ENCODE measurements at regions not wholly inside any gene's neighbourhood (a gene's known extent, or its start where the extent isn't known, plus 50 kb on each side); places are given as distances from the start of the nearest gene placed in this dataset.

DNA sequence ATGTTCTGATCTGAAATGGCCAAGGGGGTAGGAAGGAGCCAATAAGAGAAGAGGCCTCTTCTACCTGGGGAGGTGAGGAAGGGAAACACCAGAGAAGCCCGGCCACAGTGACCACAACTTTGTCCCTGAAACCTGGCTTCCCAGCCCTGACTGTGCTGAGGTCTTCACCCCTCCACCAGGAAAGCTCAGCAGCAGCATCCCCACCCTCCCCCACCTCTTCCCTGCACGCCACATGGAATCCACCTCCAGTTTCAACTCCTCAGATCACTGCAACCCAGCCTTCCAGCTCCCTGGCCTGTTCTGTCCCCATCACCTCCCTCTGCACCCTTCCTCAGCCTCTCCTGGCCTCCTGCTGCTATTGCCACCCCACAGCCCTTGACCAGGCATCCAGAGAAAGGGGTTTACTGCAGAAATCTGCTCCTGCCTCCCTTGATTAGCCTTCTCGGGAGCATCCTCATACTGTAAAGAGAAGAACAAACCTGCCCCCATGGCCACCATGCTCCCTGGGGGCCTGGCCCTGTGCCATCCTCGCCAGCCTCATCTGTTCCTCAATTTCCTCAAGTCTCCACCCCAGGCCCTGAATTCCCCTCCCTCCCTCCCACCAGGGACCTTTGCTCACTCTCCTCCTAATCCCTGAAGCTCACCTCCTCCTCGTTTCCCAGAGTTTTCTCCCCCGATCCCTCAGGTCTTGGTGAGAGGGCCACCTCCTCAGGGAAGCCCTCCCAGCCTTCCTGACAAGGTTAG, 450.9 kb downstream of the MATN1 start:
- TF ChIP-seq POLR2A (IDR thresholded peaks at IDR 0.05) (no peak), CTCF (IDR thresholded peaks at IDR 0.05) (no peak)

All from ovary (tissue), 3 donors.